Middle frontal gyrus (tissue), 1 donor: ENCODE measurements at regions not wholly inside any gene's neighbourhood (a gene's known extent, or its start where the extent isn't known, plus 50 kb on each side); places are given as distances from the start of the nearest gene placed in this dataset.
"Not testable (repeated sequence)": the region's sequence is repeated elsewhere in the genome, so short reads cannot be mapped to it uniquely, and the experiment has no call there.

Experiments
- DNase-seq: peaks from one replicate; pipeline ENCODE4 v3.0.0-alpha.2; 2015; ENCODE audit warnings: low spot score; ENCODE audit errors: extremely low spot score

GRCh38 chr1:234960722-234961455, 167.7 kb downstream of the TOMM20 start:
- no peak for DNase-seq

GRCh38 chr1:234958706-234959657, 169.7 kb downstream of the TOMM20 start:
- no peak for DNase-seq

GRCh38 chr1:234958066-234958705, 170.5 kb downstream of the TOMM20 start:
- DNase-seq, result no peak

- no peak for DNase-seq
Measured at GRCh38 chr1:234957330-234958065, 171.1 kb downstream of the TOMM20 start.

DNA sequence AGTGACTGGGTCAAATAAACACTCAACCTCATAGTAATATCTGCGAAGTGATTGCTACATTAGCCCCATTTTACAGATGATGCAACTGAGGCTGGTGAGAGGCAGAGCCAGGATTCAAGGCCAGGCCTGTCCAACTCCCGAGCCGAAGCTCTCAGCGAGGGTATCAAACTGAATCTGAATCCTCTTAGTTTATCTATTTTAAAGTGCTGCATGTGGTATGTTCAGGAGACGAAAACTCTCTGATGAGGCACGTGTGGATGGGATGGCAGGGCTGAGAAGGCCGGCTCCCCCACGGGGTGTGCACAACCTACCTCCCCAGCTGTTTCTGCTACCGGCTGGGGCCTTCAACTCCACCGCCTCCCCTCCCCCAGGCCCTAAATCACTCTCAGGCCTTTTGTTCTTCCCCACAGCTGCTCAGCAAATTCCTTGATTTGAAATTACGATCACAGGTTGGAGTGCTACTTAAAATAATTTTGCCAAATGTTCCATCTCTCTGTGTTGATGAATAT, 171.8 kb downstream of the TOMM20 start:
- no peak for DNase-seq

- DNase-seq, result no peak
Measured at GRCh38 chr1:234955107-234955731, 173.4 kb downstream of the TOMM20 start.

- no peak for DNase-seq
Measured at GRCh38 chr1:234954613-234955012, 174.0 kb downstream of the TOMM20 start.

DNA sequence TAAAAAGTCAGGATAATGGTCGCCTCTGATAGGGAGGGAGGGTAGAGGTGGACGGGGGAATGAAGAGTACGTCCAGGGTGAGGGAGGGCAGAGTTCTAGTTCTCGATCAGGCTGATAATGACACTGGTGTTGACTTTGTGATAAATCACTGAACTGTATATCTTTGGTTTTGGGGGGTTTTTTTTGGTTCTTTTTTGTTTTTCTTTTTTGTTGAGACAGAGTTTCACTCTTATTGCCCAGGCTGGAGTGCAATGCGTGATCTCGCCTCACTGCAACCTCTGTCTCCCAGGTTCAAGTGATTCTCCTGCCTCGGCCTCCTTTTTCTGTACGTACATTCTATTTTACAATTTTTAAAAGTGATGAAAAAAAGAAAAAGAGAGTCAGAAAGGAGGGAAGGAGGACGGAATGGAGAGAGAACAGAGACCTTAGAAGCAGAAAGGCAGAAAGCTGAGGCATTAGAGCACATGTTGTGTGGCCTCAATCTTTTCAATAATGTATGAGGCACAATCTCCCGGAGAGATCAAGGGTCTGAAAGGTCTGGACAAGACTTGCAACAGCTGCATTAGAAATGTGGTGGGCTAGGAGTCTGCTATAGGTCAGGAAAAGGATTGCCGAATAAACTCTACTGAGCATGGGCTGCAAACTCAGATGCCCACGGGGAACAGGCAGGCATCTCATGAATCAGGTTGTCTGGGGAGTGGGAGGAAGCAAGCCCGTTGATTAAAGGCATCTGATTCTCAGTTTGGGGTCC, 174.8 kb downstream of the TOMM20 start:
- no peak for DNase-seq

- no peak for DNase-seq
Measured at GRCh38 chr1:234950598-234950997, 178.0 kb downstream of the TOMM20 start.

DNA sequence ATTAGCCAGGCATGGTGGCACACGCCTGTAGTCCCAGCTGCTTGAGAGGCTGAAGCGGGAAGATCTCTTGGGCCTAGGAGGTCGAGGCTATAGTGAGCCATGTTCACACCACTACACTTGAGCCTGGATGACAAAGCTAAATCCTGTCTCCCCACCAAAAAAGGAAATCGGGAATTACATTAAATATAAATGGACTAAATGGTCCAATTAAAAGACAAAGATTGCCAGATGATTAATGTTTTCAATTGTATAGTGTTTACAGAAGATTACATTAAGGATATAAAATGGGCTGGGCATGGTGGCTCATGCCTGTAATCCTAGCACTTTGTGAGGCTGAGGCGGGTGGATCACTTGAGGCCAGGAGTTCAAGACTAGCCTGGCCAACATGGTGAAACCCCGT, 179.1 kb downstream of the TOMM20 start:
- DNase-seq, result not testable (repeated sequence)

GRCh38 chr1:234944439-234945344, 183.9 kb downstream of the TOMM20 start:
- DNase-seq, result no peak

DNA sequence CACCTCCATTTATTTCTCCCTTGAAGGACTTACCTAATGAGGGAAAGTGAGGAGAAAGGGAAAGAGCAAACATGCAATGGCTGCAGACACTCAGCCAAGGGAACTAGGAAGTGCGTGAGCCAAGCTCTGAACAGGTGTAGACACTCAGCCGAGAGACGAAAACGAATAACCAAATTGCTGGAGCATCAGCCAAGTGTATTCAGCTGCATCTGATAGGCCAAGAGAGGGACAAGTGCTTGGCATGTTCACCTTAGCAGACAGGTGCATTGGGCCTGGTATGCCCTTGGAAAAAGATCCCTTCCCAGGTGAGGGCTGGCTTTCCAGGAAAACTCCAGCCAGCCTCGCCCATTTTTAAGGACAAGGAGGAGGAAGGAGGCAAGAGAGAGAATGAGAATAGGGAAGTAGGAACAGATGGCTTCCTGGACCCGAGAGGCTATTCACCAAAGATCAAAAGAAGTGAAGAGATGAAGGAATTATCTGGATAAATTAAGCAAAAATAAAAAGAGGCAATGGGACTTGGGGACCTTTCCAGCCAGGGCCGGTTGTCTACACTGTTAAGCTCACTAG, 184.7 kb downstream of the TOMM20 start:
- no peak for DNase-seq

DNA sequence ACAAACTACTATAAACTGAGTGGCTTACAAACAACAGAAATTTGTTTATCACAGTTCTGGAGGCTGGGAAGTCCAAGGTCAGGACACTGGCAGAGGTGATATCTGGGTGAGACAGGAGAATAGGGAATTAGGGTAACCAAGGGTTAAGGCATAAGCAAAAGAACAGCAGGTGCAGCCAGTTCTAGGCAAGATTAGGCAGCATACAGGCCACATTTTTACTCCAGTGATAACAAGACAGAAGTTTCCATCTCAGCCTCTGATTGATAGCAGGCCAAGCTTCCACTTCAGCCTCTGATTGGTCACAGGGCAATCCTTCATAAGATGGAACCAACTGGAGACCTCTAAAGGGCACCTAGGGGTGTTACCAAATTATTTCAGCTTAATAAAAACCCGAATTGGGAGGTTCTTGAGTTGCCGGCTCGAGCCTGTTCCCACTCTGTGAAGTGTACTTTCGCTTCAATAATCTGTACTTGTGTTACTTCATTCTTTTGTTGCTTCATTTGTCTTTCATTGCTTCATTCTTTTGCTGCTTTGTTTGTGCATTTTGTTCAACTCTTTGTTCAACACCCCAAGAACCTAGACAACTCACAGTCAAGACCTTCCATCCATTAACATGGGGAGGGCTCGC, 185.6 kb downstream of the TOMM20 start:
- no peak for DNase-seq

DNA sequence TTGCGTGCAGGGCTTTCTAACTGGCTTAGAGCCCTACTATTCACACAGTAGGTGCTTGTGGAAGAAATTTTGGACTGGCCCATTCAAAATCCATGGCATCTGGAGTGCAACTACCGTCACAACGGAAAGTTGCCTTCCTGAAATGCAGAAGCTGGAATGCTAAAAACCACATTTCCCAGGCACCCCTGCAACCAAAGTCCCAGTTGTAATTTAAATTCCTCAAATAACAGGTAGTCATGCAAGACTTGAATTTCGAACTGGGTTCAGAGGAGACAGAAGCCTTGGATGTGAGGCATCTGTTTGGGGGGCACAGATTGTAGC, 186.7 kb downstream of the TOMM20 start:
- no peak for DNase-seq

DNA sequence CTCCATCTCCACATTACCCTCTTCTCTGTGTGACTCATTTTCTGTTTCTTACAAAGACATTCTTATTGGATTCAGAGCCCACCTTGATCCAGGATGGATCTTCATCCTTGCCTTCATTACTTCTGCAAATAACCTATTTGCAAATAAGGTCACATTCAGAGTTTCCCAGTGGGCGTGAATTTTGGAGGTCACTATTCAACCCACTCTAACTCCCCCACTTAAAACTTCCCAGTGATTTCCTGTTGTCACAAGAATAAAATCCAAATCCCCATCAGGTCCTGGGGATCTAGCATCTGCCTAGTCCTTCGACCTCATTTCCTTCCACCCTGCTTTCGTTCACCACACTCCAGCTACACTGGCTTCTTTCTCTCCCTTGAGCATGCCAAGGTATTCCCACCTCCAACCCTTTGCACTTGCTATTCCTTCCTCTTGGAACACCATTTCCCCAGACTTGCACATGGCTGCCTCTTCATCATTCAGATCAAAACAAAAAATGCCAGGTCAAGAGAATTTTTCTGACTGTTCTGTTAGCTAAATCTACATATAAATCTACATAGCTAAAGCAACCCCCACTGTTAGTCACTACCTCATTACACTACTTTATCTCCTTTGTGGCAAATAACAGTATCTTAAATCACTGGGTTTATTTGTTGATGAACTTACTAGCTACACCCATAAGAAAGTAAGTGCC, 187.2 kb downstream of the TOMM20 start:
- no peak for DNase-seq

GRCh38 chr1:234940841-234941240, 187.8 kb downstream of the TOMM20 start:
- no peak for DNase-seq

GRCh38 chr1:234938924-234939323, 189.7 kb downstream of the TOMM20 start:
- no peak for DNase-seq

DNA sequence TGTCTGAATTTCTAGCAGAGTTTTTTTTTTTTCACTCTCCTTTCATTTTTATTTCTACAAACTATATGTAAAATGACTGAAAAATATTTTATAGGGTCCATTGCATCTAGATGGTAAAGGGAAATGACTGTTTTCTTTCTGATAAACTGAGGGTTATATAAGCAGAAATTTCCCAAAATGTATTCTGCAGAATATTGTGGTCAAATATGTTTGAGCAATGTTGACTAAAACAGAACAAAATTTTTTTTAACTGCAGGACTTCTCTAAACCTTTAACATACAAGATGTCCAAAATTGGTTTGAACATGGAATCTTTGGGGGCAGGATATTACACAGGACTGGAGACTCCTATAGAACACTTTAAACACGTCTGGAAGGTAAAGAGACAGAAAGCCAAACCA, 190.5 kb downstream of the TOMM20 start:
- DNase-seq, result no peak
